Activated CD4-positive, alpha-beta T cell treated with anti-CD3 and anti-CD28 coated beads, Interleukin-2, amount 50 U/mL, for 1 hour (primary cell): ENCODE measurements at regions not wholly inside any gene's neighbourhood (a gene's known extent, or its start where the extent isn't known, plus 50 kb on each side); places are given as distances from the start of the nearest gene placed in this dataset.

Source experiments
- DNase-seq: peaks from one replicate; pipeline ENCODE4 v3.0.0-alpha.2; 2020

DNA sequence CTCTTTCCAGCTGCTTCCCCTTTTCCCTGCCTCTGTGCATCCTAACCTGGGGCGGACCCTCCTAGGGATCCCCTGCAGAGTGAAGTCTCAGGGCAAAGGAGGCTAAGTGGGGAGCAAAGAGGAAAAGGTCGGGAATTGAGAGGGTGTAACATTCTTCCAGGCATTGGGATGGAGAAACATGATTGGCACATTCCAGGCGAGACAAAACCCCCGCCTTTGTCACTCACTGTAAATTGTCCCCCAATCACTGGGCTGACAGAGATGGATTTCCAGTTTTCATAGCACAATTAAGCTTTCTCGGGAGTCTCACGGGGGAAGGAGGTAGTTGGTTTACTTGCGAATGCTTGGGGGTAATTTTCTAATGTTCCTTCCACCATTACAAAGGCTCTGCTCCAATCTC lies 74.9 kb downstream of the MIAT start:
- no peak for DNase-seq

GRCh38 chr22:26734339-26735018 lies 77.1 kb downstream of the MIAT start:
- no peak for DNase-seq

GRCh38 chr22:26735019-26735409 lies 77.6 kb downstream of the MIAT start:
- no peak for DNase-seq

GRCh38 chr22:26737262-26737661 lies 79.9 kb downstream of the MIAT start:
- DNase-seq = no peak

DNA sequence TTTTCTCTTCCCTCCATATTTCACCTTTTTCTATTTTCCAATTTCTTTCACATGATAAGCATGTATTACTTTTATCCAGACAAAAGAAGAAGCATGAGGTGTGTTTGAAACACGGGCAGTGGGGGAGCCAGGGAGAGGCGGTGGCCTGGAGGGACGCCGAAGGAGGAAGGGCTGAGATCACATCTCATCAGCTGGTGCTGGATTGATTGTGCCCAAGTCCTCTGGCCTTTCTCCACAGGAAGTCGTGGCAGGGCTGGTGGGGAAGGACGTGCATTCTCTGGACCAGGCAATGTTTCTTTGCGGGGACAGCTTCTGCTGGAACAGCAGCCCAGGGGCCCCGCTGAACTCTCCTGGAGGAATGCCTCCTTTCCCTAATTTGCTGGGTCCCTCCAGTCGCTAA lies 82.9 kb downstream of the MIAT start:
- no peak for DNase-seq

DNA sequence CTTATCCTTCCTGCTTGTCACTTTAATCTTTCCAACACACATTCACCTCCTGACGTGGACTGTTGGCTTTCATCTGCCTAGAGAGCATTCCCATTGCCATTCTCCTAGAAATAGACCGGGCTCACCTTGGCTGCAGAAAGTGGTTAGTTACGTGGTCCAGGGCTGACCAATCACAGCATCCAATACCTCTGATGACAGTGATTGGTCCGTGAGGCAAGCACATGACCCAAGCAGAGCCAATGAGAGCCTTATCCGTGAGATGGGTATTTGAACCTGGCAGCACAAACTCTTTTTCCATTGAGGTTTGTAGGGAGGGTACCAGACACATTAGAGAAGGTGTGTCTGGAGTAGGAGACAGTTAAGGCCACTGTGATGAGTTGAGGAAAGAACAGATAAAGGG lies 85.8 kb downstream of the MIAT start:
- no peak for DNase-seq

DNA sequence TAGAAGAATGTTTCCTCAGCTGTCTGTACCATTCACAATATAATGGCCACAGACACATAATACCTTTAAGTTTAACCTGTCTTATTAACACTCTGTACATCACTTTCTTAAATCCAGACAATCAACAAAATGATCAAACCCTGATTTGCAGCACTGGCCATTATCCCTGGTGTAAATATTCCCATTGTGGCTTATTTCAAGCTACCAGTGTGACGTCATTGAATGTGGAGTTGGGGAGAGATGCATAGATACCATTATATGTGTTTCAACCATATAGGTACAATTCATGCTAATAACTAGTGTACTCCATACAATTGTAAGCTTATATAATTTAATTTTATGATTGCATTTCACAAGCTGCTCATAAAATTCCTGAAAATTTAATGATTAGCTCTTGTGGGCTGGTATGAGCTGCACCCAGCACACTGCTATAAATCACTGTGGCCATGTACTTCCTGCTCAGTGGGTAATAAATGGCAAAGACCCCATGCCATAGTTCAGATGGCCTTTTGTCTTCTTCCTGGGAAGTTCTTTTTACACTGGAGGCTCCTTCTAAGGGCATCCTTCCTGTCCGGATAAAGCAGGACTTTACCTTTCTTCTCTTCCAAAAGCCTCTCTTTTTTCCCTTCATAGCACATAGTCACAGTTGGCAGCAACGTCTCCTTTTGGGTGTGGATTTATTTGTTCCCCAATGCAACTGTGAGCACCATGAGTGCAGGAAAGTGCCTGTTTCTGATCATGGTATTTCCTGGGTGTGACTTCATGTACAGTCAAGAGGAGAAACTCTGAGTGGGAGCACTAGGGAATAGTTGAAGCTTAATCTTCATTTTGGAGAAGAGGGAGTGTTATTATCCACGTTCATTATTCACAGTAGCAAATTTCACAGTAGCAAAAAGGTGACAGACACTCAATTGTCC lies 87.8 kb downstream of the MIAT start:
- DNase-seq = no peak

- DNase-seq = no peak
Observed at GRCh38 chr22:26746311-26746710, 88.9 kb downstream of the MIAT start.

DNA sequence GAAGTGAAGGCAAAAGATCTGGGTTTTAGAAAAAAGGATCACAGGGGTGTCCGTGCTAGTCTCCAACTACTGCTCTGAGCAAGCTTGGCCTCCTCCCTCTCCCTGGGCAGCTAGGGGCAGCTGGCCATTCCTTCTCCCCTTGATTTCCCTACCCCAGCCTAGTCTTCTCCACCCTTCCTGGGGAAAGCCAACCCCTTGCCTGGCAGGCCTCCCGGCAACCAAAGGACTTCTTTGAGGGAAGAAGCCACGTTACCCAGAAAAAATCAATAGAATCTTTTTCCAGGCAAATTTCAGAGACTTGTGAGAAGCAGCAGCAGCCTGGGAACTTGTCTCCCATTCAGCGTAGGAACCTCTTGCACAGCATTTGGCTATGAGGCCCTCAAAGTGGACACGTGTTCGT lies 91.5 kb downstream of the MIAT start:
- no peak for DNase-seq

DNA sequence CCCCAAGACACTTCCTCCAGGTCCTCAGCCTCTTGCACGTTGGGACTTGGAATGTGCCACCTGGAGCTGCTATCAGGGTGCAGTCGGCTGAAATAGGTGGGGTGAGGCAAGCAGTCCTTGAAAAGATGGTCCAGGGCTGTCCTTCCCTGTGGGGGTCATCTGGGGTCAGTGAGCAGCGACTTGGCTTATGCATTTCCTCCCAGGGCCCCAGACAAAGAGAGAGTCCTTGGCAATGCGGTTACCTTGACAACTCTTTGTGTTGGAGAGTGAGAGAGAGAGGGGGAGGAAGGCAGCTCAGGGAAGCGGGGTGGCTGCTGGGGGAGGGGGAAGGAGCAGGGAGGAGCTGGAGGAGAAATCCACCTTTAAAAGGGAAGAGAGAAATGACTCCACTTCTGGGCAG lies 93.8 kb downstream of the MIAT start:
- DNase-seq = no peak

GRCh38 chr22:26753125-26753862 lies 95.9 kb downstream of the MIAT start:
- no peak for DNase-seq

DNA sequence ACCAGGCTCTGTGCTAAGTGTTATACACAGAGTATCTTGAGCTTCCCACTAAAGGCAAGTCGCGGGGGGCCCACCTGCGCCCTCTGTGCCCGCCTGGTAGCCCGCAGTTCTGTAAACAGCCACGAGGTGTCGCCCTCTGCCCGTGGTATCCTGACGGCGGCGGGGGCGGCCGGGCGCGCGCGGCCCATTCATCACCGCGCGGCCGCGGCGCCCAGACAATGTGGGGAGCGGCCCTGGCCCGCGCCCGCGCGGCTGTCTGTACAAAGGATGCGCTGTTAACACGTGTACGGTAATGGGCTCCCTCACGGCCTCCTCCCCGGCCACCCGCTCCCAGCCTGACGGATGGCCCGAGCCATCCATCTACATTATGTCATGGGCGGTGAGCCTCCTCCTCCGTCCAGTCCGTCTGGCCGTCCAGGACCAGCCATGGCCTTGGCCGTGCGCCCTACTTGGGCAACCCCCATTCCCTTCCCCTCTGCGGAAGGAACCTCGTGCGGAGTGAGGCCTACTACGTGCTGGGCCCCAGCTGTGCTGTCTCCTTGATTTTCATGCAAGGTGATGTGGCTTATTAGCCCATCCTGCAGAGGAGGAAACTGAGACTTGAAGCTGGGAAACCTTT lies 99.4 kb downstream of the MIAT start:
- peak; percentile 56 for DNase-seq

DNA sequence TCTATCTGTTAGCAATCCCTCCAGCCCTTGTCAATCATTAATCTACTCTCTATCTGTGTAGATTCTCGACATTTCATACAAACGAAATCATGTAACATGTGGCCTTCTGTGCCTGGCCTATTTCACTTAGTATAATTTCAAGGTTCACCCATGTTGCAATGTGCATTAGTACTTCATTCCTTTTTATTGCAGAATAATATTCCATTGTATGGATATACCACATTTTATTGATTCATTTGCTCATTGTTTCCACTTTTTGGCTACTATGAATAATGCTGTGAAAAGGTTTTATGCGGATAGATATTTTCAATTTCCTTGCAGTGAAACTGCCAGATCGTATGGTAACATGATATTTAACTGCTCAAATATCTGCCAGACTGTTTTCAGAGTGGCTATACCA lies 100.1 kb downstream of the MIAT start:
- DNase-seq = no peak

DNA sequence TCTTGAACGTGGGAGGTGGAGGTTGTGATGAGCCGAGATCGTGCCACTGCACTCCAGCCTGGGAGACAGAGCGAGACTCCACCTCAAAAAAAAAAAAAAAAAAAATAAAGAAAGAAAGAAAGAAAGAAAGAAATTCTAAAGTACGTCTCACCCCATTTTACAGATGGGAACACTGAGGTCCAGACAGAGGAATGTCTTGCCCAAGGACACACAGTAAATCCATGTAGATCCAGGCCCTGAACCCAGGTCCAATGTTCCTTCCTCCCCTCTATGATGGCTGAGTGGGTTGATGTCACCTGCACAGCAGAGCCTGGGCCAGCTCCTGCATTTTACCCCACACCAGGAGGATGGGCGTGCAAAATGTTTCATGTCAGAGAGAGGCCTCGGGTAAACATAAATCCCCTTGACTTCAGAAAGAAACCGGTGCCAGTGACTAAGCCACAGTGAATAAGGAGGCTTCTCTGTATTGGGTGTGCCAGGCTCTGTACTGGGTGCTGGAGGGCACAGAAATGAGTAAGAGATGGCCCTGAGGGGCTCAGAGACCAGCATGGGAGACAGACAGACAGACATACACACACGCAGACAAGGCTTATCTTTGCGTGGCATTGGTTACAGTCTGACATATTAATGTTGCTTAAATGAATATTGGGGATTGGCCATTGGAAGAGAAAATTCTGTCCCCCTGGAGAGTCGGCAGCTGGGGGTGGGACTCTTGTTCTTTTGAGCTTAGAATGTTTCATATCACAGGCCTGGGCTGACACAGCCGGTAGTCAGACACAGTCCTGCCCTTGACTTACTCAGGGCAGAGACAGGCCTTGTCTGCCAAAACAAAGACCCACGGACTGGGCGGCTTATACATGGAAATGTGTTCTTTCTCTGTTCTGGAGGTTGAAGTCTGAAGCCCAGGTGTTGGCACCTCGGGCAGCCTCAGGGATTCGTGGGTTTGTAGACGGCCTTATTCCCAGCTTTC lies 105.4 kb downstream of the MIAT start:
- no peak for DNase-seq

- DNase-seq = no peak
Observed at GRCh38 chr22:26763633-26764361, 106.4 kb downstream of the MIAT start.

- no peak for DNase-seq
Observed at GRCh38 chr22:26766510-26767350, 109.3 kb downstream of the MIAT start.

DNA sequence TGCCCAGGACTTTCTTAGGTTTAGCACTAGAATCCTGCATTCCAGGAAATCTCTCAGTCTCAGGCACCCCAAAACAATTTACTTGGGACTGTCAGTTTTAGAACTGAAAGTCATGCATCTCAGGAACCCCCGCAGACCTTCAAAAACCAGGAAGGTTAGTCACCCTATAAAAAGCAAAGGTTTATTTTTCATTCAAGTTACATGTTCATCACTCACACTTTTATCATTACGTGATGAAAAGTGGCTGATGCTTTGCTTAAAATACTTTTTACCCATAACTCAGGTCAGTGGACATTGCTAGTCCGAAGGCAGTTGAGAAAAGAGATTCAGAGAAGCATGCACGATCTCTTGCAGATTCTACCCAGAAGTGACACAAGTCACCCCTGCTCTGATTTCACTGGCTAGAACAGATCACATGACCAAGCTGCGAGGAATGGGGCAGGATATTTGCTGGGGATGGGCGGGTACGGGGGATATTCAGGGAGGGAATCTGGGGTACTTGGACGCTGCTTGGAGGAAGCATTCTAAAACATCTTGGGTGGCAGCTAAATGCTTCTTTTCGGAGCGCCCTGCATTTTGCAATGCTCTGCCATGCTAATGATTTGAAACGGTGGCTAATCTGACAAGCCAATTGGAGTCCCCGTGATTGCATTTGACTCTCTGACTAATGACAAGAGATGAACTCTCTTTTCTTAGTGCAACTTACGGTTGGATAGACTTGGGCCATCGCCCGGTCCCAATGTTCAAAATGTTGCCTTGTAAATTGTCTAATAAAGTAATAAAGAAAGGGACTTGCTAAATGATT lies 110.2 kb downstream of the MIAT start:
- no peak for DNase-seq

GRCh38 chr22:26768156-26768515 lies 110.7 kb downstream of the MIAT start:
- no peak for DNase-seq

DNA sequence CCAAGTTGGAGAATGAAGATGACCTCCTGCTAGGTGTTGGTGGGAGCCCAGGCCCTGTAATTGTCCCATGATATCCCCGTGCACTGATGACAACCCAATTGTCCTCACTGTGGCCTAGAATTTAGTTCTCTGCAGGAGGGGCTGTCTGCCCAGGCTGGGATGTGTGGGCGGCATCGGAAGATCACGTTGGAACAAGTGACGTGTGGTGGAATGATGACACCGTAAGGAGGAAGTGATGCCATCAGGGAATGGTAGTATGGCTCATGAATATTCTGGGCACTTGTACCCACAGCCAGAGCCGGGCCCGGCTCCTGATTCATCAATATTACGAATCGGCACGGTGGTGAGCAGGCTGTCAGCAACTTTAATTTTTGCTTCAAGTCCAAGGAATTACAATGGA lies 111.6 kb downstream of the MIAT start:
- no peak for DNase-seq

- no peak for DNase-seq
Observed at GRCh38 chr22:26769663-26770062, 112.3 kb downstream of the MIAT start.
